ENCODE measurements at regions not wholly inside any gene's neighbourhood (a gene's known extent, or its start where the extent isn't known, plus 50 kb on each side); places are given as distances from the start of the nearest gene placed in this dataset.

- Mint-ChIP-seq H3K27me3 (no peaks in the 10 kb centered on the region), H3K4me1 (no peaks in the 10 kb centered on the region), H3K9me3 (ENCODE audit: insufficient read depth) (no peaks in the 10 kb centered on the region), H3K4me3 (no peak overlapping the region), H3K27ac (no peak overlapping the region)
- Histone ChIP-seq H3K4me1 (ENCODE audit: control insufficient read depth in 2 of 2, insufficient read depth in 2 of 2, low read length in 2 of 2) (no peaks in the 10 kb centered on the region), H3K9me3 (ENCODE audit: control extremely low read depth in 1 of 3, control insufficient read depth in 2 of 3, insufficient read depth in 1 of 3, low read length in 2 of 3) (no peaks in the 10 kb centered on the region), H3K79me2 (ENCODE audit: control insufficient read depth, insufficient read depth, low read length) (no peaks in the 10 kb centered on the region), H3K36me3 (replicated peaks in 1 of 2; ENCODE audit: control extremely low read depth in 1 of 2, control insufficient read depth in 1 of 2, extremely low read depth in 1 of 2, insufficient read depth in 2 of 2, low read length in 1 of 2) (no peaks in the 10 kb centered on the region), H3K27ac (ENCODE audit: low read length in 2 of 2) (no peak overlapping the region), H3K4me3 (ENCODE audit: control extremely low read depth in 1 of 5, extremely low read depth in 1 of 5, insufficient read depth in 1 of 5, low read depth in 2 of 5, low read length in 4 of 5) (no peak overlapping the region), H3K9ac (ENCODE audit: low read length) (no peak overlapping the region), H3K27me3 (replicated peaks in 1 of 4; ENCODE audit: control extremely low read depth in 1 of 4, control insufficient read depth in 3 of 4, insufficient read depth in 4 of 4, low read length in 3 of 4) (no peaks in the 10 kb centered on the region), H4K20me1 (ENCODE audit: control insufficient read depth, insufficient read depth, low read length, poor library complexity, severe bottlenecking) (no peaks in the 10 kb centered on the region), H3K4me2 (replicated peaks; ENCODE audit: low read depth, low read length, poor library complexity, severe bottlenecking) (no peak overlapping the region), H2AFZ (ENCODE audit: insufficient read depth, low read depth, low read length, poor library complexity, severe bottlenecking) (no peak overlapping the region)
- TF ChIP-seq CTCF (IDR thresholded peaks at IDR 0.05) (no peak), EZH2 (IDR thresholded peaks at IDR 0.05; ENCODE audit: borderline replicate concordance, insufficient read depth, low read depth, low read length, poor library complexity, severe bottlenecking) (no peak)
- intact Hi-C loops (cut with micrococcal nuclease), result no loop called here
- POLR2A ChIA-PET, result no interaction called here
- no peak for DNase-seq
- CTCF ChIA-PET, result no interaction called here
- WGBS (ENCODE audit: insufficient coverage), result 93% methylated on average over 3 of the region's 5 CpGs
- no peak for ATAC-seq (ENCODE audit: low read depth)
Measured at GRCh38 chrX:3526071-3526470, 179.6 kb upstream of the MXRA5 start.

DNA sequence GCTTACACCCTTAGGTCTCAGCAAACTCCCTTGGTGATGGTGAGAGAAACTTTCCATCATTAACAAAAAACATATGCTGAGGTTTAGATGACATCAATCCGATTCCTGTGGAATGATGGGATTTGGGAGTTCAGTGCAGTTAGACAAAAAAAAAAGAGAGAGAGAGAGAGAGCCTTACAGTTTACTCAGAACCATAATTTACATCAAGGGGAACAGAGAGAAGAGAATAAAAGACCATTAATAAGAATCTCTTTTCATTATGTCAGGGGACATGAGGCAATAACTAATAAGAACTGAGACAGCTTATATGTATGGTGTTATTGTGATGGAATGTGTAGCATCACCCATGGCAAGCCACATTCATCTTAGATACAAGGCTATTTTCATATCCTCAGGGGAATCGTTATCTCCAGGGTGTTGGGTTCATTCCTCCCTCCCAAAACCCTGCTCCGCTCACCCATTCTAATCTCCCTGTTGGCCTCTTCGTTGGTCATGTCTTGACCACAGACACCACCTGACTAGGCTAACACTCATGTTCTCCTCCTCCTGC is 175.7 kb upstream of the MXRA5 start:
- Mint-ChIP-seq H3K4me3 (no peak overlapping the region), H3K27ac (no peak overlapping the region), H3K27me3 (no peaks in the 10 kb centered on the region), H3K9me3 (ENCODE audit: insufficient read depth) (no peaks in the 10 kb centered on the region), H3K4me1 (no peaks in the 10 kb centered on the region)
- Histone ChIP-seq H3K9ac (ENCODE audit: low read length) (no peak overlapping the region), H3K27ac (ENCODE audit: low read length in 2 of 2) (no peak overlapping the region), H3K9me3 (ENCODE audit: control extremely low read depth in 1 of 3, control insufficient read depth in 2 of 3, insufficient read depth in 1 of 3, low read length in 2 of 3) (no peaks in the 10 kb centered on the region), H2AFZ (ENCODE audit: insufficient read depth, low read depth, low read length, poor library complexity, severe bottlenecking) (no peak overlapping the region), H4K20me1 (ENCODE audit: control insufficient read depth, insufficient read depth, low read length, poor library complexity, severe bottlenecking) (no peaks in the 10 kb centered on the region), H3K4me1 (ENCODE audit: control insufficient read depth in 2 of 2, insufficient read depth in 2 of 2, low read length in 2 of 2) (no peaks in the 10 kb centered on the region), H3K79me2 (ENCODE audit: control insufficient read depth, insufficient read depth, low read length) (no peaks in the 10 kb centered on the region), H3K36me3 (replicated peaks in 1 of 2; ENCODE audit: control extremely low read depth in 1 of 2, control insufficient read depth in 1 of 2, extremely low read depth in 1 of 2, insufficient read depth in 2 of 2, low read length in 1 of 2) (no peaks in the 10 kb centered on the region), H3K4me3 (ENCODE audit: control extremely low read depth in 1 of 5, extremely low read depth in 1 of 5, insufficient read depth in 1 of 5, low read depth in 2 of 5, low read length in 4 of 5) (no peak overlapping the region), H3K4me2 (replicated peaks; ENCODE audit: low read depth, low read length, poor library complexity, severe bottlenecking) (no peak overlapping the region), H3K27me3 (replicated peaks in 1 of 4; ENCODE audit: control extremely low read depth in 1 of 4, control insufficient read depth in 3 of 4, insufficient read depth in 4 of 4, low read length in 3 of 4) (no peaks in the 10 kb centered on the region)
- ATAC-seq (ENCODE audit: low read depth) (no peak), DNase-seq (no peak)
- intact Hi-C loops (cut with micrococcal nuclease), result no loop called here
- POLR2A ChIA-PET, result no interaction called here
- CTCF ChIA-PET, result no interaction called here
- TF ChIP-seq CTCF (IDR thresholded peaks at IDR 0.05) (no peak), EZH2 (IDR thresholded peaks at IDR 0.05; ENCODE audit: borderline replicate concordance, insufficient read depth, low read depth, low read length, poor library complexity, severe bottlenecking) (no peak)
- no CpG with 5 or more reads among the region's 4 CpGs for WGBS (ENCODE audit: insufficient coverage)
